Muscle layer of duodenum (tissue), 2 donors: ENCODE measurements at regions not wholly inside any gene's neighbourhood (a gene's known extent, or its start where the extent isn't known, plus 50 kb on each side); places are given as distances from the start of the nearest gene placed in this dataset.
"Not testable (repeated sequence)": the region's sequence is repeated elsewhere in the genome, so short reads cannot be mapped to it uniquely, and the experiment has no call there.

Experiments
- H3K27ac ChIP-seq: one replicate; pipeline ENCODE4 v1.7.0; 2013; ENCODE audit warnings: mild to moderate bottlenecking, low read length
- H3K27me3 ChIP-seq: one replicate; pipeline ENCODE4 v1.7.0; 2013; ENCODE audit warnings: low read depth, mild to moderate bottlenecking, control low read depth, low read length
- H3K36me3 ChIP-seq, 2 donors: one replicate each; pipeline ENCODE4 v1.7.0; 2013; ENCODE audit warnings: low read length in 2 of 2, control low read depth in 1 of 2, mild to moderate bottlenecking in 1 of 2; ENCODE audit not compliant: insufficient read depth in 2 of 2, control insufficient read depth in 1 of 2
- H3K4me1 ChIP-seq, 2 donors: one replicate each; pipeline ENCODE4 v1.7.0; 2013; ENCODE audit warnings: low read length in 2 of 2, mild to moderate bottlenecking in 2 of 2, control low read depth in 1 of 2, moderate library complexity in 1 of 2; ENCODE audit not compliant: insufficient read depth in 2 of 2, control insufficient read depth in 1 of 2
- H3K4me3 ChIP-seq, 2 donors: one replicate each; pipeline ENCODE4 v1.7.0; 2013; ENCODE audit warnings: low read length in 2 of 2, low read depth in 1 of 2, mild to moderate bottlenecking in 1 of 2
- H3K9me3 ChIP-seq, 2 donors: one replicate each; pipeline ENCODE4 v1.7.0; 2013; ENCODE audit warnings: low read length in 2 of 2, control low read depth in 1 of 2, mild to moderate bottlenecking in 1 of 2; ENCODE audit not compliant: control insufficient read depth in 1 of 2
- donor health status: healthy.

DNA sequence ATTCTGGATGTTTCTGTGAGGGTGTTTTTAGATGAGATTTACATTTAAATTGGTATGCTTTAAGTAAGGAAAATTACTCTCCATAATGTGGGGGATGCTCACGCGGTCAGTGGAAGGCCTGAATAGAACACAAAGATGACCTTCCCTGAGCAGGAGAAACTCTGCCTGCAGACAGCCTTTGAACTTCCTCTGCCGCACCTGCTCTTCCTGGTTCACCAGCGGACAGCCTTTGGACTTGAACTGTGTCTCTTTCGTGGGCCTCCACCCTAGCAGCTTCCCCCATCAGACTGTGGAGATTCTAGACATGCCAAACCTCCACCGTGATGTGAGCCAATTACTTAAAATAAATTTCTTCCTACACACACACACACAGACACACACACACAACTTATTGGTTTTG, 210.7 kb downstream of the EFCAB11 start:
- Histone ChIP-seq H3K4me1 (no peaks in the 10 kb centered on the region), H3K9me3 (no peaks in the 10 kb centered on the region), H3K4me3 (no peak overlapping the region), H3K27ac (no peak overlapping the region), H3K27me3 (no peaks in the 10 kb centered on the region), H3K36me3 (no peaks in the 10 kb centered on the region)

DNA sequence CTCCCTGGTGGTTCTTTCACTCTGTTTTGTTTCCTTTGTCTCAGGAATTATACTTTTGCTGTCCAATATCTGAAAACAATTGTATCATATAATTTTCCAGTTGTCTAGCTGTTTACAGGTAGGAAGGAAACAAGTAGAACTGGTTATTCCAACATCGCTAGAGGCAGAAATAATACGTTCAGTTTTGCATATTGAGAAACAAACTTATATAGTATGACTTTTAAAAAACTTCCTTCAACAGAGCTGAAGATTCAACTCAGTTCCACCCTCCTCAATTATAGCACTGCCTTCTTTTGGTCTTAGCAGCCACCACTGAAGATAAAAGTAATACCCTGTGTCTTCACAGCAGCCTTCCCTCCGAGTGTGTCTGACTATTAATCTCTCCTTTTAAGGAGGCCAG, 214.3 kb downstream of the EFCAB11 start:
- H3K4me1 ChIP-seq = no peaks in the 10 kb centered on the region
- H3K27ac ChIP-seq = no peak overlapping the region
- H3K4me3 ChIP-seq = no peak overlapping the region
- no peaks in the 10 kb centered on the region for H3K9me3 ChIP-seq
- no peaks in the 10 kb centered on the region for H3K27me3 ChIP-seq
- no peaks in the 10 kb centered on the region for H3K36me3 ChIP-seq

DNA sequence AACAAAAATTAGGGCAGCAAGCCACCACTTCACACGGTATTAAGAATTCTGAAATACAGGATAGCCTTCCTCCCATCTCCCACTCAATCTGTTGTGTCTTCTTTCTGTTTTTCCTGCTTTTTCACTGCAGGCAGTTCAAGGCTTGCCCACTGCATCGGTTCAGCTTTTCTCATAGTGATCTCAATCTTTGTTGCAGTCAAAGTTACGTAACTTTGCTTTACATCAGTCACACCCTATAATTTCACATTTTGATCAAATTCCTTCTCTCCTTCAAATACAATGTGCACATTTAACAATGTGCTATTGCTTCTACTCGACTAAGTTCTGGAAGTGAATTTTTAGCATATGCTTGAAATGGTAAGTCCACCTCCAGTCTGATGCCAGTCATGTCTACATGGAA, 217.6 kb downstream of the EFCAB11 start:
- H3K4me1 ChIP-seq = no peaks in the 10 kb centered on the region
- no peak overlapping the region for H3K27ac ChIP-seq
- peaks cover 0 to 5% of the 10 kb centered on the region in 2 donors for H3K9me3 ChIP-seq
- H3K27me3 ChIP-seq = no peaks in the 10 kb centered on the region
- no peak overlapping the region for H3K4me3 ChIP-seq
- no peaks in the 10 kb centered on the region for H3K36me3 ChIP-seq

DNA sequence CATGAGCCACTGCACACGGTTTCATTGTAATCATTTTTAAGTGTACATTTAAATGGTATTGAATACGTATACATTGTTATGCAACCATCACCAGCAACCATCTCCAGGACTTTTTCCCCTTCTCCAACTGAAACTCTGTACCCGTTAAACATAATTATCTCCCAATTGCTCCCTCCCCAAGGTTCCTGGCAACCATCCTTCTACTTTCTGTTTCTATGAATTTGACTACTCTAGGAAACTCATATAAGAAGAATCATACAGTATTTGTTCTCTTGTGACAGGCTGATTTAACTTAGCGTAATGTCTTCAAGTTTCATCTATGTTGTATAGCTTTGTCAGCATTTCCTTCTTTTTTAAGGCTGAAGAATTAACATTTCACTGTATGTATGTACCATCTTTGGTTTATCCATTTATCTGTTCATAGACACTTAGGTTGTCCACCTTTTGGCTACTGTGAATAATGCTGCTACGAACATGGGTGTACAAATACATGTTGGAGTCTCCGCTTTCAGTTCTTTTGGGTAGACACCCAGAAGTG, 223.1 kb downstream of the EFCAB11 start:
- H3K36me3 ChIP-seq = no peaks in the 10 kb centered on the region
- H3K4me1 ChIP-seq = no peaks in the 10 kb centered on the region
- H3K27me3 ChIP-seq = no peaks in the 10 kb centered on the region
- no peak overlapping the region for H3K27ac ChIP-seq
- H3K9me3 ChIP-seq = peaks cover 0 to 5% of the 10 kb centered on the region in 2 donors
- H3K4me3 ChIP-seq = no peak overlapping the region

DNA sequence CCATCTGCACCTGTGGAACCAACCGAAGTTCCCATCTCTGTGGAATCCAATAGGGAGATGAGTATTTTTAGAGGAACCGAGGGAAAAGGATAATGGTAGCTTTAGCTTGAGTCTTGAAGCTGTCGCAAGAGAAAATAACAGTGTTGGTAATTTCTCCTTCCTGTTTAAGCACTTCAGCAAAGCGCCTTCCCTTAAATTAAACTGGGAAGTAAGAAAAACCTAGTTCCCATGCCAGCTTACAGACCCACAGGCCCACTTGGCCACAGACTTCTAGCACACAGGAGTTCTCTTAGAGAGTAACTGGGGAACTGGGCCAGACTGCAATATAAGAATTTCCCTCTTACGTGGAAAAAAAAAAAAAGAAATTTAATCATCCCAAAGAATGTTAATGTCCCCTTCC, 223.8 kb downstream of the EFCAB11 start:
- Histone ChIP-seq H3K4me1 (no peaks in the 10 kb centered on the region), H3K4me3 (no peak overlapping the region), H3K27ac (no peak overlapping the region), H3K36me3 (no peaks in the 10 kb centered on the region), H3K27me3 (no peaks in the 10 kb centered on the region), H3K9me3 (peaks cover 0 to 5% of the 10 kb centered on the region in 2 donors)

DNA sequence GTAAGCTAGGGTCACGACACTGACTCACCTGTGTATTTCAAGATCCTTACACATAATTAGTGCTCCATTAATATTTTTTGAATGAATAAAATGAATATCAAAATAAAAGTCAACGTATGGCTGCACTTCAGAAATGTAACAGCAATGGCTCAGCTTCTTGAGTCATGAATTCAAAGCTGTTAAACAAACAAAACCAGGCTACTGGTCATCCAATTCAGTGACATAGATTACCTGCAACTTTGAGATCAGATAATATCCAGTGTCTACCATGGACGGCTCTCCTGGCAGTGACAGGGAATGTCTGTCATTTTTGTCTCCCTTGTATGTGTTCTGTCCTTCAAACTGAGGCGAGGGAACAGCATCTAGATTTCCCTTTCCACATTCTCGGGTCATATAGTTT, 225.6 kb downstream of the EFCAB11 start:
- Histone ChIP-seq H3K9me3 (peaks cover 0 to 5% of the 10 kb centered on the region in 2 donors), H3K4me1 (no peaks in the 10 kb centered on the region), H3K27ac (no peak overlapping the region), H3K27me3 (no peaks in the 10 kb centered on the region), H3K36me3 (no peaks in the 10 kb centered on the region), H3K4me3 (no peak overlapping the region)

DNA sequence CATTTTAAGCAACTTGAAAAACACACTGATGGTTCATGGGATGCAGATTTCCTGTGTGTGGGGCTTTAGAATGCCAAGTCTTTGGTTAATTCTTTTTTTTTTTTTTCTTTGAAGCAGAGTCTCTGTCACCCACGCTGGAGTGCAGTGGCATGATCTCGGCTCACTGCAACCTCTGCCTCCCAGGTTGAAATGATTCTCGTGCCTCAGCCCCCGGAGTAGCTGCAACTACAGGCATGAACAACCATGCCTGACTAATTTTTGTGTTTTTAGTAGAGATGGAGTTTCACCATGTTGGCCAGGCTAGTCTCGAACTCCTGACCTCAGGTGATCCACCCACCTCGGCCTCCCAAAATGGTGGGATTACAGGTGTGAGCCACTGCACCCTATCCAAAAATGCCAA, 228.3 kb downstream of the EFCAB11 start:
- H3K4me1 ChIP-seq = not testable (repeated sequence)

DNA sequence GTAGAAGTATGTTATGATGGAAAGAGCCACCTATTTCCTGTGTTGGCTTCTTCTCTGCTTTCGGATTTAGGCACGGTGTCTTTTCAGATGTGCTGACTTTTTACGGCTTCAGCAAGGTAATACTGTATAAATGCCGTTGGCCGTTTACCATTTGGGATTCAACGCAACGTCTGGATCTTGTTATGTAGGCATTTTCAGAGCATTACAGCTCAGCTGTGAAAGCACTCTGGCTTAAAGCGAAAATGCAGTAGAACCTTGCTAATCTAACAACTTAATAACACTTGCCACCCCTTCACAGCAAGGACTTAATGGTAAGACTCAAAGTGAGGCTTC, 229.9 kb downstream of the EFCAB11 start:
- Histone ChIP-seq H3K4me1 (peaks cover 0 to 7% of the 10 kb centered on the region in 2 donors), H3K4me3 (peak overlapping the region; percentile 52 to 55), H3K36me3 (no peaks in the 10 kb centered on the region), H3K27me3 (no peaks in the 10 kb centered on the region), H3K27ac (no peak overlapping the region), H3K9me3 (no peaks in the 10 kb centered on the region)

More for the DNA sequence above, 228.3 kb downstream of the EFCAB11 start:
- H3K9me3 ChIP-seq, H3K27me3 ChIP-seq, H3K27ac ChIP-seq, H3K36me3 ChIP-seq, H3K4me3 ChIP-seq: not testable (repeated sequence)

DNA sequence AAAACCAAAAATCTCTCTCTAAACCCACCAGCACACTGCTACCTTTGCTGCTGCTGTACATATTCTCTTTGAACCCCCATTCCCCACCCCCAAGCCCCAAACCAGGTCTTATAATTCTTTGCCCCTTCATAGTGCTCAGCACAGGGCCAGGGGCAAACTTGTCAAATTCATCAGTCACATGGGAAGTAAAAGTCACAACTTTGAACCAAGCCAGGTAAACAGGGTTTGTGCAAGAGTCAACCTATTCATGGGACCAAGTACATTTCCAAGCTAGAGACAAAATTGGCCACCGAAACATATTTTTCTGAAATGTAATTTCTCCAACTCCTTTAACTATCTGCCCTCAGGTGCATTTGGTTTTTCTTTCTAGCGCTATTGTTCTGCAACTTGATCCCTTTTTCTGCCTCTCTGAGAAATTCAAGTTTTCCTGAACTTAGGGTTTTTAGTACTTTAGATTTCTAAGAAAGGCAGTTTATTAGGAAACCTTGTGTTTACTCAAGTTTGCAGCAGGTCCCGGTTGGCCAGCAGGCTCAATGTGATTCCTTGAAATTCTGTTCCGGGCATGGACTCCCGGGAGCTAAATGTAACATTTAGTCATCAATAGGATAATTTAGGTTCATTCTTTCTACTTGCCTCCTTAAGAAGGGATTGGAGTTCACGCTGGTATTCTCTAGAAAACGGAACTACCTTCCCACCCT, 230.5 kb downstream of the EFCAB11 start:
- H3K4me3 ChIP-seq = peak overlapping the region; percentile 52 to 55
- no peaks in the 10 kb centered on the region for H3K36me3 ChIP-seq
- H3K27me3 ChIP-seq = no peaks in the 10 kb centered on the region
- H3K4me1 ChIP-seq = peaks cover 0 to 7% of the 10 kb centered on the region in 2 donors
- no peaks in the 10 kb centered on the region for H3K9me3 ChIP-seq
- H3K27ac ChIP-seq = no peak overlapping the region

DNA sequence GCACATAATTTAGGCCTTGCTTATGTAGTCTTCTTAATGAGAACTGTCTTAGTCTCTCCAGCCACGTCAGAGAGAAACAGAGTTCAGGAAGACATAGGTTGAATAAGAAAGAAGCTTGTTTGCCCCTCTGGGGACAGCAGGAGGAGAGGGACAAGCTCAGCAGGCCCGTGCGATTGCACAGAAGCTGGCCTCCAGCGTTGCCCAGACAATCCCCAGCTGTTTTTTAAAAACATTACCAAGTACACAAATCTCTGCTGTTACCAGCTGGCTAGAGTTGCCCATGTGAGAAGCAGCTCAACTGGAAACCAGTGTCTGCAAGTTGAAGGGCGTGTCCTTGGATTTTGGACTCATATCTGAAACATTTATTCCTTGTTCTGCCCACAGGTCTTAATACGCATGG, 232.6 kb downstream of the EFCAB11 start:
- Histone ChIP-seq H3K27ac (no peak overlapping the region), H3K4me1 (peaks cover 0 to 7% of the 10 kb centered on the region in 2 donors), H3K4me3 (no peak overlapping the region), H3K36me3 (no peaks in the 10 kb centered on the region), H3K27me3 (no peaks in the 10 kb centered on the region), H3K9me3 (no peaks in the 10 kb centered on the region)

DNA sequence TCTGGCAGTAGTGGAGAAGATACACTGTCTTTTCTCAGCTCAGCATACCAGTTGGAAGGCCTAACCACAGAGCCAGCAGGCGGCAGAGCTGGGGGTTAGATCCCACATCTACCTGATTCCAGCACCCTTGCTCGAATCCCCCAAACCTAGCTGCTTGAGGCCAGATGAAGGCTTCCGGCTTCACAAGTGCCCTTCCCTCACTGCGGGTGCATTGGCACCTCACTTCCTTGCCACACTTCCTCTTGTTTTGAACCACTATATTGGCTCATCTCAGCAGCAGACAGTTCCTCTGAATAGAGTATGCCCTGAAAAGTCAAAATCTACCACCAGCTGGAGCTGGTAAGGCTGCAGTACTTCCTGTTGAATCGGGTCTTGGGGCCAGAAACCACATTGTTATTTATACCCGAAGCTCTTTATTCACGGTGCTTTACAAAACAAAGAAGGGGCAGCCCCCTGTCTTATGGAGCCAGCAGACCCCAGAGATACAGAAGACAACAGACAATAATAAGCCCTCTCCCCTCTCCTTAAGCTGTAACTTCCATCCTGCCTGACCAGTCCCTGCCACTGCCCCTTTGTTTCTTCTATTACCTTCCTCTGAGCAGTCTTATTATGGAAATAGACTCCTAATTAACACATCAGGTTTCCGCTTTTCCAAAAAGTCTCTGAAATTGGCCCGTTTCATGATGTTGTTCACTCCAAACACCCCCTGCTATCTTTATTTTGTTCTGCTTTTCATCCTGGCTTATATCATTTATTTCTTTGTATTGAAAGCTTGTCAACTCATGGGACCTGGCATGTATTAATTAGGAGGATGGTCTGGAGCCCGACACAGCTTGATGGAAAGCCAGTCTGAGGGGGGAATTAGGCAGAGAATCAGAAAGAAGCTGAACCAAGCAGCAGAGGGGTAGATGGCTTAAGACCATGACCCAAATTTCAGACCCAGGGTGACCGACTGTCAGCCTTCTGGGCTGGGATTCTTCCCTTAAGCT, 233.5 kb downstream of the EFCAB11 start:
- Histone ChIP-seq H3K27ac (peak overlapping the region; percentile 10), H3K4me1 (peaks cover 0 to 7% of the 10 kb centered on the region in 2 donors), H3K9me3 (no peaks in the 10 kb centered on the region), H3K27me3 (no peaks in the 10 kb centered on the region), H3K36me3 (no peaks in the 10 kb centered on the region), H3K4me3 (no peak overlapping the region)
